Stomach (tissue), 4 donors: ENCODE measurements at regions not wholly inside any gene's neighbourhood (a gene's known extent, or its start where the extent isn't known, plus 50 kb on each side); places are given as distances from the start of the nearest gene placed in this dataset.

Experiments used
- CTCF ChIP-seq, 7 experiments: fragments of 450-650 bp in 4 of 7; fragments of 200-600 bp in 3 of 7; sonication (generic) in 3 of 7; IDR thresholded peaks; one replicate each; pipeline ENCODE4 v1.5.1; 2016 to 2019; ENCODE audit warnings: antibody characterized with exemption in 7 of 7, control low read depth in 2 of 7, mild to moderate bottlenecking in 1 of 7
- POLR2AphosphoS5 ChIP-seq, 3 donors: sonication (generic); formaldehyde crosslinking; IDR thresholded peaks; one replicate each; pipeline ENCODE4 v1.6.1; 2016; ENCODE audit warnings: antibody characterized with exemption in 3 of 3

- TF ChIP-seq POLR2AphosphoS5 (IDR thresholded peaks at IDR 0.05) (no peak), CTCF (IDR thresholded peaks at IDR 0.05) (no peak)
Measured at GRCh38 chr4:138400066-138400465, 157.9 kb upstream of the SLC7A11 start.
